Endothelial cell of umbilical vein (primary cell): ENCODE measurements at regions not wholly inside any gene's neighbourhood (a gene's known extent, or its start where the extent isn't known, plus 50 kb on each side); places are given as distances from the start of the nearest gene placed in this dataset.
"Not testable (repeated sequence)": the region's sequence is repeated elsewhere in the genome, so short reads cannot be mapped to it uniquely, and the experiment has no call there.

ENCODE experiments used
- BruUV-seq: library from RNA; stranded (reverse); fragments of 400-500 nt; replicated peaks from 2 replicates; lab custom pipeline; 2021; lab: Mats Ljungman, UMichigan
- CTCF ChIA-PET: fragments of 300-600, 350-600 bp; sonication (Branson Sonifier 250); formaldehyde crosslinking; loops from one replicate; lab custom pipeline; 2021; ENCODE audit warnings: antibody characterized with exemption, inconsistent platforms; lab: Charles Lee
- POLR2A ChIA-PET: fragments of 300-600, 350-600 bp; sonication (Branson Sonifier 250); formaldehyde crosslinking; loops from one replicate; lab custom pipeline; 2021; ENCODE audit warnings: antibody characterized with exemption, inconsistent platforms; lab: Charles Lee
- DNase-seq: peaks from one replicate; pipeline ENCODE4 v3.0.0-alpha.2; 2011; ENCODE audit warnings: low read depth, low spot score
- FAIRE-seq: peaks from 2 replicates; lab custom pipeline; 2011; peaks lifted over from hg19 to GRCh38; lab: Jason Lieb, UNC
- H2AFZ ChIP-seq: 2 replicates; pipeline ENCODE4 v1.6.0; 2012; ENCODE audit warnings: low read depth, low read length, control low read depth, inconsistent platforms
- H3K27ac ChIP-seq: 2 replicates; pipeline ENCODE4 v1.5.1; 2011; ENCODE audit warnings: low read depth, mild to moderate bottlenecking, control low read depth, low read length, moderate library complexity; ENCODE audit not compliant: insufficient read depth
- H3K27me3 ChIP-seq, 2 experiments: 2 replicates each; pipeline versions ENCODE4 v1.6.0 to v1.6.1; 2011; ENCODE audit warnings: low read length in 2 of 2, mixed read lengths in 1 of 2; ENCODE audit not compliant: control insufficient read depth in 2 of 2, insufficient read depth in 2 of 2
- H3K36me3 ChIP-seq, 2 experiments: 2 replicates in 1 of 2; 3 replicates in 1 of 2; pipeline ENCODE4 v1.5.1; 2011; ENCODE audit warnings: low read length in 2 of 2, mild to moderate bottlenecking in 1 of 2, moderate library complexity in 1 of 2; ENCODE audit not compliant: control insufficient read depth in 2 of 2, insufficient read depth in 2 of 2; ENCODE audit errors: extremely low read depth in 1 of 2
- H3K4me1 ChIP-seq: 3 replicates; pipeline ENCODE4 v1.5.1; 2011; ENCODE audit warnings: mild to moderate bottlenecking, low read length; ENCODE audit not compliant: control insufficient read depth, insufficient read depth; ENCODE audit errors: extremely low read depth
- H3K4me2 ChIP-seq: 2 replicates; pipeline ENCODE4 v1.6.1; 2011; ENCODE audit warnings: low read length, control low read depth, mixed read lengths; ENCODE audit not compliant: insufficient read depth
- H3K4me3 ChIP-seq, 3 experiments: fragments of 200-600 bp in 1 of 3; sonication (generic), shearing (Covaris generic) in 1 of 3; replicated peaks in 1 of 3; 2 replicates each; pipeline ENCODE4 v1.5.1; 2011 to 2016; ENCODE audit warnings: control low read depth in 3 of 3, low read length in 3 of 3, mild to moderate bottlenecking in 2 of 3, inconsistent platforms in 1 of 3, low read depth in 1 of 3, moderate library complexity in 1 of 3; ENCODE audit not compliant: insufficient read depth in 1 of 3
- H3K79me2 ChIP-seq: 2 replicates; pipeline ENCODE4 v1.6.0; 2012; ENCODE audit warnings: low read length, inconsistent platforms; ENCODE audit not compliant: control insufficient read depth, insufficient read depth
- H3K9ac ChIP-seq: replicated peaks from 2 replicates; pipeline ENCODE3; 2011; ENCODE audit warnings: low read length, control low read depth; ENCODE audit not compliant: insufficient read depth; ENCODE audit errors: extremely low read depth
- H3K9me1 ChIP-seq: replicated peaks from 3 replicates; pipeline ENCODE4 v1.6.0; 2011; ENCODE audit warnings: mild to moderate bottlenecking, low read length; ENCODE audit not compliant: control insufficient read depth, insufficient read depth; ENCODE audit errors: extremely low read depth
- H3K9me3 ChIP-seq: replicated peaks from 2 replicates; pipeline ENCODE4 v1.5.1; 2012; ENCODE audit warnings: low read length, inconsistent platforms; ENCODE audit not compliant: control insufficient read depth, insufficient read depth
- H4K20me1 ChIP-seq: replicated peaks from 2 replicates; pipeline ENCODE3; 2011; ENCODE audit warnings: mild to moderate bottlenecking, low read length; ENCODE audit not compliant: control insufficient read depth, insufficient read depth; ENCODE audit errors: extremely low read depth
- dilution Hi-C: fragments of 300-500 bp; cut with MboI; formaldehyde crosslinking; loops from one replicate; pipeline ENCODE4 v1.15.0; 2019; ENCODE audit warnings: low sequenced_read_pairs; ENCODE audit not compliant: extremely low pct_ligation_motif_present
- intact Hi-C: fragments of 100-400 bp; cut with micrococcal nuclease; formaldehyde crosslinking; loops from one replicate; pipeline ENCODE4 v1.10.0; 2022

DNA sequence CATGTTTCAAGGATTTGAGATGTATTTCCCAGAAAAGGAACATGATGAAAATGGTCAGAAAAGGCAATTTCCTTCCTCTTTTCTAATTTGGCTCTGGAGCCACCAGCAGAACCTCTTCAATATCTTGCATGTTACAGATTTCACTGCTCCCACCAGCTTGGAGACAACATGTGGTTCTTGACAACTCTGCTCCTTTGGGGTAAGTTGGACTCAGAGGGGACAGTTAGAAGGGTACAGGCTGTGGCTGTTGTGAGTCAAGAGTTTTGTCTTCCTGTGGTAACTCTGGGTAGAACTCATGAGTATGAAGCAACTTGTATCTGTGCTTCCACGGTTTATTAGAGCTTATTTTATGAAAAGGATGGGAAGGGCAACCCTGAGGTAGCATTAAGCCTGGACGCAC is 97.2 kb downstream of the FAM72C start:
- H3K79me2 ChIP-seq, FAIRE-seq, H3K9me1 ChIP-seq, H4K20me1 ChIP-seq, dilution Hi-C loops, H3K9ac ChIP-seq, H3K9me3 ChIP-seq, DNase-seq, H3K4me3 ChIP-seq, BruUV-seq, CTCF ChIA-PET, intact Hi-C loops, H2AFZ ChIP-seq, POLR2A ChIA-PET, H3K27me3 ChIP-seq, H3K27ac ChIP-seq, H3K36me3 ChIP-seq, H3K4me1 ChIP-seq, H3K4me2 ChIP-seq: not testable (repeated sequence)

DNA sequence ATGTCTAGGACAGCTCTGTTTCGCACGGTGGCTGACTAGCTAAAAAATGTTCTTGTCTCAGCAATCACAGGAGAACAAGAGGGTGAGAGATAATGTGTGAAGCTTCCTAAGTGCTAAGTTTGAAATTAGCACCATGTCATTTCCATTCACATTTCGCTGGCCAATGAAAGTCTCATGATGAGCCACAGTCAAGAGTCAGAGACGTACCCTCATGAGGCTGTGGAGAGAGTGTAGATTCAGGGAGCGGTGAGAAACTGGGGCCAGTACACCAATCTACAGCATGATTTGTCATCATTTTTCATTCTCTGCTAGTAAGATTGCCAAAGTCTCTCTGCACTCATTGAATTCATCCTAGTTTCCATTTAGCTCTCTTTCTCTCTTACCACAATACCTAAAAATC is 98.1 kb downstream of the FAM72C start:
- POLR2A ChIA-PET, H3K9ac ChIP-seq, H3K79me2 ChIP-seq, H3K4me3 ChIP-seq, DNase-seq, intact Hi-C loops, H4K20me1 ChIP-seq, H3K9me1 ChIP-seq, FAIRE-seq, H3K36me3 ChIP-seq, H3K9me3 ChIP-seq, H3K4me2 ChIP-seq, dilution Hi-C loops, H2AFZ ChIP-seq, H3K27me3 ChIP-seq, BruUV-seq, H3K27ac ChIP-seq, H3K4me1 ChIP-seq, CTCF ChIA-PET: not testable (repeated sequence)

DNA sequence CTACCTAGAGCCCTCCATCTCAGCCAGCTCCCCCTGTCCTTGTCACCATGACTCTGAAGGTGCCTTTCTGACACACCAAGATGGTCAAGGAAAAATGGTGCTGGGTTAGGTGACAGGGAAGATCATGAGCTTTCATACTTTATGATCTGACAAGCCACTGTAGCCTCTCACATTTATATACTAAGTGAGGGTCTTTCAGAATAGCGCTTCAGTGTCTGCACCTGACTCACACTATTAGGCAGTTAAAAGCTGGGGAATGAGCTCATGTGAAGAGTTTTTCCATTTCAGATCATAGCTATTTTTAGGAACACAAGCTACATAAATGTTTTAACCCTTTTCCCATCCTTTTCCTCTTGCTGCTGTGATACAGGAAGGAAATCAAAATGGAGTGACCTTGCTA is 101.4 kb downstream of the FAM72C start:
- H3K79me2 ChIP-seq, intact Hi-C loops, H3K9ac ChIP-seq, H3K27me3 ChIP-seq, H3K4me1 ChIP-seq, POLR2A ChIA-PET, FAIRE-seq, H2AFZ ChIP-seq, H3K4me2 ChIP-seq, BruUV-seq, H3K9me3 ChIP-seq, dilution Hi-C loops, DNase-seq, H3K9me1 ChIP-seq, H3K4me3 ChIP-seq, H3K27ac ChIP-seq, H3K36me3 ChIP-seq, CTCF ChIA-PET, H4K20me1 ChIP-seq: not testable (repeated sequence)

DNA sequence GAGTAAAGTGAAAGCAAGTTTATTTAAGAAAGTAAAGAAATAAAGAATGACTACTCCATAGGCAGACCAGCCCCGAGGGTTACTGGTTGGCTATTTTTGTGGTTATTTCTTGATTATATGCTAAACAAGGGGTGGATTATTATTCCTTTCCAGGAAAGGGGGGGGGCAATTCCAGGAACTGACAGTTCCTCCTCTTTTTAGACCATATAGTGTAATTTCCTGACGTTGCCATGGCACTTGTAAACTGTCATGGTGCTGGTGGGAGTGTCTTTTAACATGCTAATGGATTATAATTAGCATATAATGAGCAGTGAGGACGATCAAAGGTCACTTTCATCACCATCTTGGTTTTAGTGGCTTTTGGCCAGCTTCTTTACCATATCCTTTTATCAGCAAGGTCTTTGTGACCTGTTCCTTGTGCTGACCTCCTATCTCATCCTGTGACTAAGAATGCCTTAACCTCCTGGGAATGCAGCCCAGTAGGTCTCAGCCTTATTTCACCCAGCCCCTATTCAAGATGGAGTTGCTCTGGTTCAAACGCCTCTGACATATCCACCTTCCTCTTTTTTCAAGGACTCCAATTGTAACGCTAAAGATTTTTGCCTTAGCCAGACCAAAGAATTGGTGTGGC is 104.1 kb downstream of the FAM72C start:
- dilution Hi-C loops, DNase-seq, POLR2A ChIA-PET, intact Hi-C loops, BruUV-seq, H3K9me1 ChIP-seq, H3K79me2 ChIP-seq, H3K36me3 ChIP-seq, FAIRE-seq, H3K27me3 ChIP-seq, H3K9me3 ChIP-seq, H3K4me2 ChIP-seq, H2AFZ ChIP-seq, H3K4me1 ChIP-seq, H3K27ac ChIP-seq, H4K20me1 ChIP-seq, H3K4me3 ChIP-seq, H3K9ac ChIP-seq, CTCF ChIA-PET: not testable (repeated sequence)
